ENCODE measurements at regions not wholly inside any gene's neighbourhood (a gene's known extent, or its start where the extent isn't known, plus 50 kb on each side); places are given as distances from the start of the nearest gene placed in this dataset.
"Not testable (repeated sequence)": the region's sequence is repeated elsewhere in the genome, so short reads cannot be mapped to it uniquely, and the experiment has no call there.

DNA sequence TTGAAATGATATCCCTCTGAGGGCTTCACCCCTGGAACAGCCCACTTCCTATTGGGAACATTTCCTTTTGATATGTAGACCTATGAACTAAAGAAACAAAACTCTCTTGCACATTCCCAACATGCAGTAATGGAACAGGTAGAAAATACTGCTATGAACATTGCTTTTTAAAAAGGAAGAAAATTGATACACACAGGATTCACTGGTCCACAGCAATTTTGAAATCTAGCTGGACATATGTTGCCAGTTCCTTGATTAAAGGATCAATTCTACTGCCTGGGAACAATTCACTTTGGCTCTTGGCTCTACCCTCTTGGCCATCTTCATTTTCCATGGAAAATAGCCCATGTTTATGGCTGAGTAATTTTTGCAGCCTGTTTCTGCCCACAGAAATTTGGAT lies 74.9 kb upstream of the ZNF280D start:
- no peak for DNase-seq

GRCh38 chr15:56806148-56806536 lies 72.8 kb upstream of the ZNF280D start:
- DNase-seq: no peak

DNA sequence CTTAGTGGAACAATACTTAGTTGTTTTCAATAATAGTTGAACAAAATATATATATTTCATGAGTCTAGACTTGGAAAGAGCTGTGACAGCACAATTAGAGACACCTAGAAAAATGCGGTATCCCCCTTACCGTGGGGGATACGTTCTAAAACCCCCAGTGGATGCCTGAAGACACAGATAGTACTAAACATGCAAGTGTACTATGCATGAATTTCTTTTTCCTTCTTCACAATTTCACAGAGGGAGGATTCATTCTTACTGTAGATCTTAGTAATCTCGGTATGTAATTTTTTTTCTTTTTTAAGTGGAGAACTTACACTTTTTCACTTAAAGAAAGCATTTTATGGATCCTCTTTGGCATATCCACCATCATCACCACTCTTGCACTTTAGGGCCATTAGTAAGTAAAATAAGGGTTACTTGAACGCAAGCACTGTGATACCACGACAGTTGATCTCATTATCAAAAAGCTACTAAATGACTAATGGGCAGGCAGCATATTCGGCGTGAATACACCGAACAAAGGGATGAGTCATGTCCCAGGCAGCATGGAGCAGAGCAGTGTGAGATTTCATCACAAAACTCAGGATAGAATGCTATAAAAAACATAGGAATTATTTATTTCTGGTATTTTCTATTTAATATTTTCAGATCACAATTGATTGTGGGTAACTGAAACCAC lies 72.3 kb upstream of the ZNF280D start:
- no peak for DNase-seq

- DNase-seq: no peak
Observed at GRCh38 chr15:56804938-56805337, 71.6 kb upstream of the ZNF280D start.

- no peak for DNase-seq
Observed at GRCh38 chr15:56804279-56804678, 71.0 kb upstream of the ZNF280D start.

DNA sequence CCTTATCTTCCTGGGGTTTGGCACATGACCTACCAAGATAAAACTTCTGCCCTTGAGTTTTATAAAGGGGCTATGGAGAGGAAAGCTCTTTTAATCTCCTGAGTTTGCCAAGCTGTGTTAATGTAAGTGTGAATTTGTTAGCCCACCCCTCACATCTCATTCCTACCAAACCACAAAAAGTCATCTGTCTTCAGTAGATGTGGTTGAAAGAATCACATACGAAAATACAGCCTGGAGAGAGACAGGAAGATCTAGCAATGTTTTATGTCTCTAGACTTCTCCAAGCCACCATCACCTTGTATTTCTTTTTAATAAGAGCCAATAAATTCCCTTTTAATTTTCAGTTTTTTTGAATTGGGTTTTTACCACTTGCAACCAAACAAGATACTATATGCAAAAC lies 68.9 kb upstream of the ZNF280D start:
- no peak for DNase-seq

DNA sequence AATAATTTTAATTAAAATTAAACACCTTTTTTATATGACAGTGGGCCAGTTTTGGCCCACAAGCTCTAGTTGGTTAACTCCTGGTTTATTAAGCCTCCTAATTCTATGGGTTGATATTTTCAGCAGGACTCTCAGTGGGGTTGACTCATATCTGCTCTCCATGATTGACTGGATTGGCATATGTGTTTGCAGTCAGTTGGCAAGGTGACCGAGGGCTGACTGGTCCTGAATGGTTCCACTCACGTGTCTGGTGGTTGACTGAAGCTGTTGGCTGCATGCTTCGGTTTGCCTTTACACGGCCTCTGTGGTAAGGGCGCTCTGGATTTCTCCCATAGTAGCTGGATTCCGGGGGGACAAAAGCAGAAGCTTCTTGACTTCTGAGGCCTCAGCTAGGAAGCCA lies 65.3 kb upstream of the ZNF280D start:
- no peak for DNase-seq

DNA sequence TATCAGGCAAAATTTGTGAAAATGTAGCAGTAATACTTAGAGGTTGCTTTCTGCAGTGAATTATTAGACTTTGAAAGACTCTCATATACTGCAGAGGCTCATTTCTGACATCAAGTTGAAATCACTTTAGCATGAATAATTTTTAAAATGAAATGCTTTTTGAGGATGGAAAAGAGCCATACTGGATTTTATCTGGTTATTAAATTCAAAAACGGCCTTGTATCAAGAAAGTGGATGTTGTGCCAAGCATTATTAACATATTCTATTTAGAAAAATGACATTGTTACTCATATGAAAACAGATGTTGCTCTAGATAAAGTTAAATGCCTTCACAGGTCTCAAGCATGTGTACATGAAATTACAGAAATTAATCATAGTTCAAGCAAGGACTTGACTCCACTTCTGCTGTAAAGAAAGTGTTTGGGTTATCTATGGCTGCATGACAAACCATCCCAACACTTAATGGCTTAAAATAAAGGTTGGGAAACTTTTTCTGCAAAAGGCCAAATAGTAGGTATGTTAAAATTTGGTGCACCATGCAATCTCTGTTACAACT lies 64.5 kb upstream of the ZNF280D start:
- DNase-seq: no peak

GRCh38 chr15:56795502-56795901 lies 62.2 kb upstream of the ZNF280D start:
- DNase-seq: no peak

DNA sequence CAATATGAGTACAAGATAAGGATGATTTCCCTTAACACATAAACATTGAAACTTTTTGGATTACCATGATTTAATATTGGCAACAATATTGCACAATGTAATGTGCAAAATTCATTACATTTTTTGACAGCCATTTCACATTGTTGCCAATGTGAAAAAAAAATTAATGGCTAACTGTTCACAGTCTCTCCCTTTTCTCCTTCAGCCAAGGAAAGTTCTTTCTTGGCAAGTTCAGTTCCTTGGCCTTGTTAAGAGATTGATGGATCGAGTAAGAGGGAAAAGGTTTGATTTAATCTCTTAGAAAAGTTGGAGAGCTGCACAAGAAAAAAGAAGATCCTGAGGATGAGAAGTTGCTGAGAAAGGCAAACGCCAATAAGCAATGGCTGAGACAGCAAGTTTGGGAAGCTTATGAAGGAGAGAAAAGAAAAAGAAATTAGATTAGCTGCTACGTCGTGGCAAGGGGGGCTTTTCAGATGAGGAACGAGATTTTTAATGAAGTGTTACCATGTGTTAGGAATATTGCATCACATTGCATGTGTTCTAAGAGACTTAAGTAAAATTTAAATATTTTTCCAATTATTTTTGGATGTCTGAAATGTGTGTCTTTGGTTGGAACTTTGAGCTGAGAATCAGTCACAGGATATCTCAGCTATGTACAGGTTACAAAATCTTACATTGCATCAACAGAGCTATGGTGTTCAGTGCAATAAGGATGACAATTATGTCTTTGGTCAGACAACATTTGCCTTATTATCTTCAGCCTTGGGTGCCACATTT lies 61.4 kb upstream of the ZNF280D start:
- DNase-seq: no peak

DNA sequence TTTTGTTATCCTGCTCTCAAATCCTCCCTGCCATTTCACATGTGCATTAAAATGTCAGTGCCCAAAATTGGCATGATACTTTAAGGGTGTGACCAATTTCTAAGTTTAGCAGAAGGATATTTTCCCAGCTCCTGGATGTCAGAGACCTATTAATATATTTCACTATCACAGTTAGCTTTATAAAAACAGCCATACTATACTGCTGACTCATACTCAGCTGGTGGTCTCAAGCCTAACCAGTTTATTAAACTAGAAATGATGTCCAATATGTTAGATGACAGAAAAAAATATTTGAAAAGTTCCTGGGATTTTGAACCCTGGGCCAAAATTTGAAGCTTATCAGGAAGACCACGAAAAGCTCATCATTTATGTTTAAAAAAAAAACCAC lies 60.9 kb upstream of the ZNF280D start:
- DNase-seq: no peak

DNA sequence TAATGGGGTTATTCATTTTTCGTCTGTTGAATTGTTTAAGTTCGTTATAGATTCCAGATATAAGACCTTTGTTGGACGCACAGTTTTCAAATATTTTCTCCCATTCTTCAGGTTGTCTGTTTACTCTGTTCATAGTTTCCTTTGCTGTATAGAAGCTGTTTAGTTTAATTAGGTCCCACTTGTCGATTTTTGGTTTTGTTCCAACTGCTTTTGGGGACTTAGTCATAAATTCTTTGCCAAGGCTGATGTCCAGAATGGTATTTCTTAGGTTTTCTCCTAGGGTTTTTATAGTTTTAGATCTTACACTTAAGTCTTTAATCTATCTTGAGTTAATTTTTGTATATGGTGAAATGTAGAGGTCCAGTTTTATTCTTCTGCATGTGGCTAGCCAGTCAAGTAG lies 58.9 kb upstream of the ZNF280D start:
- DNase-seq: no peak

GRCh38 chr15:56791521-56791920 lies 58.2 kb upstream of the ZNF280D start:
- not testable (repeated sequence) for DNase-seq

GRCh38 chr15:56788359-56788758 lies 55.0 kb upstream of the ZNF280D start:
- DNase-seq: no peak

- DNase-seq: no peak
Observed at GRCh38 chr15:56786966-56787365, 53.7 kb upstream of the ZNF280D start.

DNA sequence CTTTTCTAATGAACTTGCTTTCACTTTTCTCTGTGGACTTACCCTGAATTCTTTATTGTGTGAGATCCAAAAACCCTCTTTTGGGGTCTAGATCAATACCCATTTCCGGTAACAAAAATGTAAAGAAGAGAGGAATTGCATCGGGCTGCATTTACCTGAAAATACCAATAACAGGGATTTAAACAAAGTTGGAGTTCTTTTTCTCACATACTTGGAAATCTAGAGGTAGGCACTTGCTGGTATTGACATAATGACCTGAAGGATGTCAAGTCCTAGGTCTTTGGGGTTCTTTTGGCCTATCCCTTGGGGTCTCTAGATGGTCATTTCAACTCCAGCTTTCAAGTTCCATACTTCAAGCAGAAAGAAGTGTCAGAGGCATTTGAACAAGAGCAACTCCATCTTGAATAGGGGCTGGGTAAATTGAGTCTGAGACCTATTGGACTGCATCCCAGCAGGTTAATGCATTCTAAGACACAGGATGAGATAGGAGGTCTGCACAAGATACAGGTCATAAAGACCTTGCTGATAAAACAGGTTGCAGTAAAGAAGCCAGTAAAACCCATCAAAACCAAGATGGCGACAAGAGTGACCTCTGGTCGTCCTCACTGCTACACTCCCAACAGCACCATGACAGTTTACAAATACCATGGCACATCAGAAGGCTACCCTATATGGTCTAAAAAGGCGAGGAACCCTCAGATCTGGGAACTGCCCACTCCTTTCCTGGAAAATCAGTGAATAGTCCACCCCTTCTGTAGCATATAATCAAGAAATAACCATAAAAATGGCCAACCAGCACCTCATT lies 50.8 kb upstream of the ZNF280D start:
- DNase-seq: no peak

DNA sequence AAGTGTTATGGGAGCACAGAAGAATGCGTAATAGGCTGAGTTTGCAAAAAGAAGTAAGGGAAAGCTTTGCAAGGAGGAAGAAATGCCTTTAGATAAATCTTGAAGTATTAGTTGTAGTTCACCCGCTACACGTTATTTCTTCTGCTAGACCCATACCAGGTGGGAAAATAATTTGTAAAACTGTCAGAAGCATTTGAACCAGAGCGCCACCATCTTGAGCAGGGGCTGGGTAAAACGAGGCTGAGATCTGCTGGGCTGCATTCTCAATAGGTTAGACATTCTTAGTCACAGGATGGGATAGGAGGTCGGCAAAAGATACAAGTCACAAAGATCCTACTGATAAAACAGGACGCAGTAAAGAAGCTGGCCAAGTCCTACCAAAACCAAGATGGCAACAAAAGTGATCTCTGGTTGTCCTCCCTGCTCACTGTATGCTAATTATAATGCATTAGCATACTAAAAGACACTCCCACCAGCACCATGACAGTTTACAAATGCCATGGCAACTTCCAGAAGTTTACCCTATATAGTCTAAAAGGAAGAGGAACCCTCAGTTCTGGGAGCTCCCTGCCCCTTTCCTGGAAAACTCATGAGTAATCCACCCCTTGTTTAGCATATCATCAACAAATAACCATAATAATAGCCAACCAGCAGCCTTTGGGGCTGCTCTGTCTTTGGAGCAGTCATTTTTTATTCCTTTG lies 50.0 kb upstream of the ZNF280D start:
- no peak for DNase-seq

All from activated naive CD4-positive, alpha-beta T cell (primary cell).